ENCODE measurements at regions not wholly inside any gene's neighbourhood (a gene's known extent, or its start where the extent isn't known, plus 50 kb on each side); places are given as distances from the start of the nearest gene placed in this dataset.

- DNase-seq (ENCODE audit: low read depth in 1 of 2, low spot score in 2 of 2) (no peak), FAIRE-seq (no peak)
- POLR2A ChIA-PET (ENCODE audit: partially characterized antibody), result no interaction called here
- H3K14ac ChIP-seq (ENCODE audit: insufficient read length), result no peak overlapping the region
- WGBS, 2 experiments (ENCODE audit: extremely low coverage in 1 of 2, insufficient coverage in 1 of 2, insufficient read length in 1 of 2, insufficient replicate concordance in 2 of 2, low coverage in 1 of 2, low lambda C conversion rate in 2 of 2, missing lambda C conversion rate in 1 of 2), result 95% methylated on average over 1 of the region's 1 CpG; no CpG with 5 or more reads in 1 of the 2 experiments
- no peaks in the 10 kb centered on the region for H4K20me1 ChIP-seq (replicated peaks in 1 of 2; ENCODE audit: control insufficient read depth in 1 of 2, insufficient read depth in 2 of 2, low read length in 2 of 2)
- H3K9ac ChIP-seq (replicated peaks in 1 of 4; ENCODE audit: extremely low read depth in 1 of 4, low read depth in 3 of 4, low read length in 3 of 4), result no peak overlapping the region
- no peak overlapping the region for H2BK12ac ChIP-seq (ENCODE audit: low read depth, low read length)
- H3K36me3 ChIP-seq (ENCODE audit: control insufficient read depth in 2 of 4, insufficient read depth in 4 of 4, low read length in 3 of 4), result no peaks in the 10 kb centered on the region
- H3K79me1 ChIP-seq (ENCODE audit: low read depth, low read length), result no peaks in the 10 kb centered on the region
- CTCF ChIA-PET (ENCODE audit: partially characterized antibody), result no interaction called here
- no peak overlapping the region for H3K23ac ChIP-seq (ENCODE audit: insufficient read length)
- H2BK15ac ChIP-seq (ENCODE audit: low read length), result no peak overlapping the region
- H4K91ac ChIP-seq (replicated peaks; ENCODE audit: insufficient read length, low read length), result no peak overlapping the region
- no peak overlapping the region for H2BK20ac ChIP-seq (ENCODE audit: low read length)
- H3K56ac ChIP-seq (replicated peaks; ENCODE audit: insufficient read length, low read depth, low read length), result no peak overlapping the region
- no peak overlapping the region for H2BK5ac ChIP-seq (ENCODE audit: low read depth, low read length)
- no peak overlapping the region for H4K8ac ChIP-seq (ENCODE audit: extremely low read depth, insufficient read depth, low read length)
- H3K27me3 ChIP-seq (replicated peaks in 1 of 4; ENCODE audit: control insufficient read depth in 3 of 4, extremely low read depth in 1 of 4, insufficient read depth in 3 of 4, low read length in 3 of 4), result no peaks in the 10 kb centered on the region
- no peak overlapping the region for H3K4ac ChIP-seq (replicated peaks; ENCODE audit: insufficient read length, low read depth, low read length)
- no peak overlapping the region for H4K5ac ChIP-seq (ENCODE audit: insufficient read length, low read depth, low read length)
- H3K23me2 ChIP-seq (ENCODE audit: low read depth, low read length), result no peaks in the 10 kb centered on the region
- no peak overlapping the region for H3K27ac ChIP-seq (ENCODE audit: low read depth, low read length)
- no peak overlapping the region for H3K4me3 ChIP-seq (ENCODE audit: extremely low read depth in 1 of 4, insufficient read depth in 2 of 4, low read depth in 3 of 4, low read length in 4 of 4)
- no peaks in the 10 kb centered on the region for H3K9me3 ChIP-seq (ENCODE audit: insufficient read depth in 2 of 2, low read depth in 1 of 2, low read length in 1 of 2)
- H2AK5ac ChIP-seq (ENCODE audit: low read depth, low read length), result no peak overlapping the region
- no peaks in the 10 kb centered on the region for H3K79me2 ChIP-seq (ENCODE audit: control insufficient read depth in 1 of 2, insufficient read depth in 2 of 2, low read length in 2 of 2)
- no peak overlapping the region for H2BK120ac ChIP-seq (replicated peaks; ENCODE audit: low read depth, low read length)
- H3K4me2 ChIP-seq (ENCODE audit: insufficient read depth in 1 of 2, low read depth in 2 of 2, low read length in 2 of 2), result no peak overlapping the region
- H3K18ac ChIP-seq (ENCODE audit: extremely low read depth, low read length), result no peak overlapping the region
- no peak overlapping the region for H2AFZ ChIP-seq (ENCODE audit: low read length)
- no peaks in the 10 kb centered on the region for H3K4me1 ChIP-seq (replicated peaks in 1 of 4; ENCODE audit: control insufficient read depth in 3 of 4, insufficient read depth in 4 of 4, low read length in 3 of 4)
- TF ChIP-seq CHD7 (IDR thresholded peaks at IDR 0.05; ENCODE audit: insufficient replicate concordance, low read length), result no peak
These were observed 169.8 kb upstream of the MTPN start for GRCh38 chr7:136146925-136147324.
